CD4-positive, alpha-beta T cell (primary cell): ENCODE measurements at regions not wholly inside any gene's neighbourhood (a gene's known extent, or its start where the extent isn't known, plus 50 kb on each side); places are given as distances from the start of the nearest gene placed in this dataset.

Source experiments
- ATAC-seq: fragments of 200-7000 bp; cut with Tn5 transposase; one replicate; pipeline ENCODE4 v1.10.0; 2022; ENCODE audit warnings: mild to moderate bottlenecking; ENCODE audit not compliant: poor library complexity
- CTCF ChIA-PET: fragments of 350-600 bp; sonication (Branson Sonifier 250); formaldehyde crosslinking; loops from one replicate; lab custom pipeline; 2021; ENCODE audit warnings: antibody characterized with exemption, inconsistent platforms; lab: Charles Lee
- POLR2A ChIA-PET: fragments of 350-600 bp; sonication (Branson Sonifier 250); formaldehyde crosslinking; loops from one replicate; lab custom pipeline; 2021; ENCODE audit warnings: antibody characterized with exemption, inconsistent platforms; lab: Charles Lee
- DNase-seq, 14 experiments: peaks; one replicate each; pipeline ENCODE4 v3.0.0-alpha.2; 2013 to 2020; ENCODE audit warnings: mixed read lengths in 2 of 14
- H3K27ac ChIP-seq, 2 donors: one replicate each; pipeline versions ENCODE4 v1.5.1 to v1.7.0; 2013; ENCODE audit warnings: low read length in 2 of 2, low read depth in 1 of 2, mild to moderate bottlenecking in 1 of 2
- H3K27me3 ChIP-seq, 2 experiments: 1 replicate in 1 of 2; 2 replicates in 1 of 2; pipeline versions ENCODE4 v1.6.1 to v1.7.0; 2013; ENCODE audit warnings: low read length in 2 of 2, control low read depth in 1 of 2, mild to moderate bottlenecking in 1 of 2, moderate library complexity in 1 of 2; ENCODE audit not compliant: insufficient read depth in 2 of 2, control insufficient read depth in 1 of 2
- H3K36me3 ChIP-seq: one replicate; pipeline ENCODE4 v1.6.1; 2013; ENCODE audit warnings: low read length, control low read depth; ENCODE audit not compliant: insufficient read depth
- H3K4me1 ChIP-seq: one replicate; pipeline ENCODE4 v1.6.1; 2013; ENCODE audit warnings: low read length, control low read depth; ENCODE audit not compliant: insufficient read depth
- H3K4me3 ChIP-seq: one replicate; pipeline ENCODE4 v1.5.1; 2013; ENCODE audit warnings: mild to moderate bottlenecking, low read length, moderate library complexity
- H3K9me3 ChIP-seq, 2 experiments: 1 replicate in 1 of 2; 2 replicates in 1 of 2; pipeline versions ENCODE4 v1.6.1 to v1.7.0; 2013; ENCODE audit warnings: low read length in 2 of 2, mild to moderate bottlenecking in 2 of 2, control low read depth in 1 of 2, moderate library complexity in 1 of 2; ENCODE audit not compliant: control insufficient read depth in 1 of 2, insufficient read depth in 1 of 2
- H3K27ac Mint-ChIP-seq: one replicate; pipeline ENCODE4 v1.8.0; 2020; ENCODE audit warnings: mixed read lengths
- H3K27me3 Mint-ChIP-seq: one replicate; pipeline ENCODE4 v1.8.0; 2021; ENCODE audit warnings: mixed read lengths
- H3K36me3 Mint-ChIP-seq: one replicate; pipeline ENCODE4 v1.8.0; 2021; ENCODE audit warnings: low read depth, mixed read lengths
- H3K4me1 Mint-ChIP-seq: one replicate; pipeline ENCODE4 v1.8.0; 2021; ENCODE audit warnings: low read depth, mixed read lengths
- H3K4me3 Mint-ChIP-seq: one replicate; pipeline ENCODE4 v1.8.0; 2020; ENCODE audit warnings: mild to moderate bottlenecking, mixed read lengths
- H3K9me3 Mint-ChIP-seq: one replicate; pipeline ENCODE4 v1.8.0; 2020; ENCODE audit warnings: mixed read lengths
- CTCF ChIP-seq: fragments of 200-600 bp; IDR thresholded peaks from one replicate; pipeline ENCODE4 v1.8.0; 2022; ENCODE audit warnings: antibody characterized with exemption, mild to moderate bottlenecking
- intact Hi-C, 2 experiments: fragments of 100-400 bp; cut with DNase I in 1 of 2; cut with micrococcal nuclease in 1 of 2; formaldehyde crosslinking; loops; one replicate each; pipeline versions ENCODE4 v1.15.1 to v1.9.0; 2023 to 2025; cut with DNase I, micrococcal nuclease

DNA sequence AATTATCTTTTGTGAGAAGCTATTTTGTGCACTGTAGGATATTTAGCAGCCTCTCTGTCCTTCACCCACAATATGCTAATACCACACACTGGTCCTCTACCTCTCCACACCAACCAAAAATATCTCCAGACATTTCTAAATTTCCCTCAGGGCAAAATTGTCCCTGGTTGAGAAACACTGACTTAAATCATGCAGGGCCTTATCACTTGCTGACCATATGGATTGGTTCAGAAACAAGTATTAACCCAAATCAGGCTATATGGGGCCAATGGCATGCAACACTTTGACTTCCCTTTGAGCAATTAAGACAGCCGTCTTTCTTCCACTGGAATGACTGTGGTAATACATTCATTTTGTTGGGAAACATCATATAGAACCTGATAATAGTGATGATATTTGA is 251.1 kb downstream of the CNTN3 start:
- ATAC-seq (no peak), DNase-seq (no peak)
- Mint-ChIP-seq H3K27ac (no peak overlapping the region), H3K4me1 (no peaks in the 10 kb centered on the region), H3K36me3 (no peaks in the 10 kb centered on the region), H3K27me3 (no peaks in the 10 kb centered on the region), H3K4me3 (no peak overlapping the region), H3K9me3 (peaks cover 2% of the 10 kb centered on the region)
- TF ChIP-seq CTCF: no peak
- Histone ChIP-seq H3K4me1 (no peaks in the 10 kb centered on the region), H3K4me3 (no peak overlapping the region), H3K36me3 (no peaks in the 10 kb centered on the region), H3K27ac (no peak overlapping the region), H3K9me3 (no peaks in the 10 kb centered on the region), H3K27me3 (no peaks in the 10 kb centered on the region)
- ChIA-PET CTCF (no interaction called here), POLR2A (no interaction called here)
- intact Hi-C loops: no loop called here

DNA sequence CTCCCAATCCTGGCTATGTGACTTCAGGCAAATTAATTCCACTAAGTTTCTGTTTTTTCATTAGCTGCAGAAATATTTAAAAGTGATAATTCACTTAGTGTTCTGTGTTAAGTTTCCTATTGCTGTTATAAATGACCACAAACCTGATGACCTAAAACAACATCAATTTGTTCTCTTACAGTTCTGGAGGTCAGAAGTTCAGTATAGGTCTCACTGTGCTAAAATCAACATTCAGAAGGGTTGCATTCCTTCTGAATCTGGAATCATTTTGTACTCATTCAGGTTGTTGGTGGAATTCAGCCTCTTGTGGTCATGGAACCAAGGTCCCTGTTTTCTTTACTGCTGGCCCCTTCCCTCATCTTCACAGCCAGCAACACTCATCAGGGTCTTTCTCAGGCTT is 254.1 kb downstream of the CNTN3 start:
- no peak overlapping the region for H3K27ac Mint-ChIP-seq
- DNase-seq (no peak), ATAC-seq (no peak)
- CTCF ChIA-PET: no interaction called here
- H3K27me3 ChIP-seq: no peaks in the 10 kb centered on the region
- H3K4me3 Mint-ChIP-seq: no peak overlapping the region
- H3K36me3 Mint-ChIP-seq: no peaks in the 10 kb centered on the region
- H3K4me3 ChIP-seq: no peak overlapping the region
- intact Hi-C loops: no loop called here
- no peaks in the 10 kb centered on the region for H3K4me1 ChIP-seq
- no peak for TF ChIP-seq CTCF
- peaks cover 4 to 5% of the 10 kb centered on the region in 2 experiments for H3K9me3 ChIP-seq
- no peak overlapping the region for H3K27ac ChIP-seq
- no peaks in the 10 kb centered on the region for H3K4me1 Mint-ChIP-seq
- POLR2A ChIA-PET: no interaction called here
- H3K36me3 ChIP-seq: no peaks in the 10 kb centered on the region
- H3K9me3 Mint-ChIP-seq: peaks cover 12% of the 10 kb centered on the region
- no peaks in the 10 kb centered on the region for H3K27me3 Mint-ChIP-seq

DNA sequence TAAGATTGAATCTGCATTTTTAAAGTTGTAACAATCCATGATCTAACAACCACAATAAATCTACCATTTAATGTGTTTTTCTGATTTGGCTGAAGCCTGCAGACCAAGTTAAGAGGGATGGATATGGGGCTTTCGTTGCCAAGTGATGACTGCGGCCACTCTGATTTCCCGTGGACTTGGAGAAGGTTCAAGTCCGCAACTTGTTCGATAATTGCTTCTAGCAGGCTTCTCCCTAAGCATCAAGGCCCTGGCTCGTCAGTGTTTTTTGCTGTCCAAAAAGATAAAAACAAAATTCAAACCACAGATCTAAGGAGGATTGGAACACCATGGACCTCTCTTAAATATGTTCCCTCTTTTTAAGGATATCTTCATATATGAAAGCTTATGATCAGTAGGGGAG is 256.6 kb downstream of the CNTN3 start:
- intact Hi-C loops: no loop called here
- no peaks in the 10 kb centered on the region for H3K4me1 ChIP-seq
- TF ChIP-seq CTCF: no peak
- no peak for ATAC-seq
- no peaks in the 10 kb centered on the region for H3K27me3 ChIP-seq
- no peak overlapping the region for H3K4me3 ChIP-seq
- CTCF ChIA-PET: no interaction called here
- H3K9me3 ChIP-seq: peaks cover 4 to 5% of the 10 kb centered on the region in 2 experiments
- Mint-ChIP-seq H3K27ac (no peak overlapping the region), H3K27me3 (no peaks in the 10 kb centered on the region), H3K4me1 (no peaks in the 10 kb centered on the region), H3K9me3 (peaks cover 16% of the 10 kb centered on the region), H3K4me3 (no peak overlapping the region), H3K36me3 (no peaks in the 10 kb centered on the region)
- POLR2A ChIA-PET: no interaction called here
- no peaks in the 10 kb centered on the region for H3K36me3 ChIP-seq
- H3K27ac ChIP-seq: no peak overlapping the region
- DNase-seq: no peak
